HEK293 (cell line): ENCODE measurements at regions not wholly inside any gene's neighbourhood (a gene's known extent, or its start where the extent isn't known, plus 50 kb on each side); places are given as distances from the start of the nearest gene placed in this dataset.

Experiments used
- CTCF ChIA-PET: fragments of 350-600 bp; formaldehyde crosslinking; extraction: SDS; loops from one replicate; lab custom pipeline; 2021; ENCODE audit warnings: antibody characterized with exemption; lab: Yijun Ruan, JAX
- POLR2A ChIA-PET: fragments of 300-600 bp; formaldehyde crosslinking; extraction: SDS; loops from one replicate; lab custom pipeline; 2020; ENCODE audit warnings: antibody characterized with exemption, inconsistent platforms; lab: Yijun Ruan, JAX
- H3K27ac ChIP-seq: fragments of 200-500 bp; sonication (Bioruptor generic); 2 replicates; pipeline ENCODE4 v1.5.1; 2014; ENCODE audit warnings: low read depth, low read length, control low read depth, inconsistent platforms; ENCODE audit errors: extremely low read depth
- H3K36me3 ChIP-seq, 2 experiments: fragments of 200-500 bp in 1 of 2; sonication (Bioruptor generic) in 1 of 2; 1 replicate in 1 of 2; 2 replicates in 1 of 2; pipeline ENCODE4 v1.5.1; 2014 to 2017; ENCODE audit warnings: inconsistent platforms in 2 of 2, low read length in 2 of 2; ENCODE audit not compliant: control insufficient read depth in 2 of 2, insufficient read depth in 1 of 2
- H3K4me1 ChIP-seq: fragments of 200-500 bp; sonication (Bioruptor generic); 2 replicates; pipeline ENCODE4 v1.5.1; 2014; ENCODE audit warnings: mild to moderate bottlenecking, low read length, inconsistent platforms; ENCODE audit not compliant: control insufficient read depth, insufficient read depth
- H3K4me3 ChIP-seq: 2 replicates; pipeline ENCODE4 v1.5.1; 2011; ENCODE audit warnings: low read depth, mild to moderate bottlenecking, control low read depth, low read length, moderate library complexity
- H3K9me3 ChIP-seq: fragments of 200-500 bp; sonication (Bioruptor generic); 2 replicates; pipeline ENCODE4 v1.5.1; 2014; ENCODE audit warnings: low read depth, low read length, inconsistent platforms; ENCODE audit not compliant: control insufficient read depth, insufficient read depth
- FEZF1 ChIP-seq: fragments of 450-650 bp; formaldehyde crosslinking; IDR thresholded peaks from 2 replicates; pipeline ENCODE4 v1.5.1; 2016; ENCODE audit warnings: missing biosample characterization, missing genetic modification characterization
- HOXD13 ChIP-seq: sonication (generic); formaldehyde crosslinking; IDR thresholded peaks from 2 replicates; pipeline ENCODE4 v1.8.0; 2022; ENCODE audit warnings: missing genetic modification reagents, borderline replicate concordance
- TSHZ1 ChIP-seq: fragments of 450-650 bp; formaldehyde crosslinking; IDR thresholded peaks from 2 replicates; pipeline ENCODE4 v1.5.1; 2016; ENCODE audit warnings: missing biosample characterization, missing genetic modification characterization, borderline replicate concordance
- ZBTB49 ChIP-seq: fragments of 450-650 bp; formaldehyde crosslinking; IDR thresholded peaks from 2 replicates; pipeline ENCODE4 v1.5.1; 2016; ENCODE audit warnings: missing biosample characterization, missing genetic modification characterization, low read depth
- ZFP41 ChIP-seq: fragments of 450-650 bp; formaldehyde crosslinking; IDR thresholded peaks from 2 replicates; pipeline ENCODE4 v1.5.1; 2016; ENCODE audit warnings: missing biosample characterization, missing genetic modification characterization, borderline replicate concordance
- ZNF202 ChIP-seq: fragments of 450-650 bp; formaldehyde crosslinking; IDR thresholded peaks from 2 replicates; pipeline ENCODE4 v1.5.1; 2016; ENCODE audit warnings: missing biosample characterization, missing genetic modification characterization, borderline replicate concordance
- ZNF223 ChIP-seq: fragments of 450-650 bp; formaldehyde crosslinking; IDR thresholded peaks from 2 replicates; pipeline ENCODE4 v1.5.1; 2016; ENCODE audit warnings: missing biosample characterization, missing genetic modification characterization
- ZNF239 ChIP-seq: fragments of 450-650 bp; formaldehyde crosslinking; IDR thresholded peaks from 2 replicates; pipeline ENCODE4 v1.5.1; 2016; ENCODE audit warnings: missing biosample characterization, missing genetic modification characterization
- ZNF266 ChIP-seq: fragments of 450-650 bp; formaldehyde crosslinking; IDR thresholded peaks from 2 replicates; pipeline ENCODE4 v1.5.1; 2016; ENCODE audit warnings: missing biosample characterization, missing genetic modification characterization, low read depth
- ZNF350 ChIP-seq: fragments of 450-650 bp; formaldehyde crosslinking; IDR thresholded peaks from 2 replicates; pipeline ENCODE4 v1.5.0; 2017; ENCODE audit warnings: missing biosample characterization, mild to moderate bottlenecking, missing genetic modification characterization
- ZNF398 ChIP-seq: fragments of 450-650 bp; formaldehyde crosslinking; IDR thresholded peaks from 2 replicates; pipeline ENCODE4 v1.5.1; 2017; ENCODE audit warnings: missing biosample characterization, missing genetic modification characterization
- ZNF501 ChIP-seq: fragments of 450-650 bp; formaldehyde crosslinking; IDR thresholded peaks from 2 replicates; pipeline ENCODE4 v1.5.1; 2016; ENCODE audit warnings: missing biosample characterization, missing genetic modification characterization
- ZNF555 ChIP-seq: fragments of 450-650 bp; formaldehyde crosslinking; conservative IDR thresholded peaks from 2 replicates; pipeline ENCODE4 v1.5.1; 2017; ENCODE audit warnings: missing biosample characterization, mild to moderate bottlenecking, missing genetic modification characterization, inconsistent platforms
- ZNF560 ChIP-seq: fragments of 450-650 bp; formaldehyde crosslinking; IDR thresholded peaks from 2 replicates; pipeline ENCODE4 v1.5.1; 2017; ENCODE audit warnings: missing biosample characterization, missing genetic modification characterization, borderline replicate concordance
- ZNF610 ChIP-seq: fragments of 450-650 bp; formaldehyde crosslinking; IDR thresholded peaks from 2 replicates; pipeline ENCODE4 v1.5.1; 2016; ENCODE audit warnings: missing biosample characterization, missing genetic modification characterization, borderline replicate concordance
- ZNF629 ChIP-seq: fragments of 450-650 bp; formaldehyde crosslinking; IDR thresholded peaks from 2 replicates; pipeline ENCODE4 v1.5.1; 2017; ENCODE audit warnings: missing biosample characterization, missing genetic modification characterization
- ZNF639 ChIP-seq: fragments of 450-650 bp; formaldehyde crosslinking; IDR thresholded peaks from 2 replicates; pipeline ENCODE4 v1.5.1; 2016; ENCODE audit warnings: missing biosample characterization, missing genetic modification characterization
- TF ChIP-seq, protein P1 (sequence below): fragments of 450-650 bp; formaldehyde crosslinking; IDR thresholded peaks from 2 replicates; pipeline ENCODE4 v1.5.1; 2016; ENCODE audit warnings: missing biosample characterization, missing genetic modification characterization
- TF ChIP-seq, protein P2 (sequence below): fragments of 450-650 bp; formaldehyde crosslinking; IDR thresholded peaks from 2 replicates; pipeline ENCODE4 v1.5.1; 2016; ENCODE audit warnings: missing biosample characterization, missing genetic modification characterization

DNA sequence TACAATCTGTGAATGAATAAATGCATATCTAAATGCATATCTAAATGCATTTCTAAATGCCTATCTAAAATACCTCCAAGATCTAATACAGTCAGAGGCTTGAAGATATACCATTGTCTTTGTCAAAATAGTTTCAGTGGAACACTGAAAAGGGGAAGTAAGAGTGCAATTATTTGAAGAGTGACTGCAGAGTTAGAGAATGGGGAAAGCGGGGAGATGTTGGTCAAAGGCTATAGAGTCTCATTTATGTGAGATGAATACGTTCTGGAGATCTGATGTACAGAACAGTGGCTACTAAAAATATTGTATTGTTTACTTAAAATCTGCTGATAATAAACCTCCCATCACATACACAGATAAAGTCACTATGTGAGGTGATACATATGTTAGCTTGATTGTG lies 1126.2 kb upstream of the CDH9 start:
- Histone ChIP-seq H3K4me1 (no peaks in the 10 kb centered on the region), H3K27ac (no peak overlapping the region), H3K36me3 (no peaks in the 10 kb centered on the region), H3K9me3 (no peaks in the 10 kb centered on the region; the same call in 1 of the 2 replicates), H3K4me3 (no peak overlapping the region)
- TF ChIP-seq, protein P1, sequence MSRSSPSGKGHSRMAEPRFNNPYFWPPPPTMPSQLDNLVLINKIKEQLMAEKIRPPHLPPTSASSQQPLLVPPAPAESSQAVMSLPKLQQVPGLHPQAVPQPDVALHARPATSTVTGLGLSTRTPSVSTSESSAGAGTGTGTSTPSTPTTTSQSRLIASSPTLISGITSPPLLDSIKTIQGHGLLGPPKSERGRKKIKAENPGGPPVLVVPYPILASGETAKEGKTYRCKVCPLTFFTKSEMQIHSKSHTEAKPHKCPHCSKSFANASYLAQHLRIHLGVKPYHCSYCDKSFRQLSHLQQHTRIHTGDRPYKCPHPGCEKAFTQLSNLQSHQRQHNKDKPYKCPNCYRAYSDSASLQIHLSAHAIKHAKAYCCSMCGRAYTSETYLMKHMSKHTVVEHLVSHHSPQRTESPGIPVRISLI (tag by site-specific recombination) = no peak
- TF ChIP-seq ZNF202 (tag by site-specific recombination) (no peak), ZNF560 (tag by site-specific recombination) (no peak), ZNF350 (no peak), TSHZ1 (tag by site-specific recombination) (no peak), ZNF629 (tag by site-specific recombination) (no peak), ZNF639 (no peak), ZNF398 (tag by site-specific recombination) (no peak), ZNF501 (tag by site-specific recombination) (no peak), ZNF239 (no peak), HOXD13 (CRISPR knock-in tag) (no peak), ZNF610 (tag by site-specific recombination) (no peak), ZNF266 (tag by site-specific recombination) (no peak), FEZF1 (tag by site-specific recombination) (no peak), ZFP41 (no peak), ZBTB49 (tag by site-specific recombination) (no peak), ZNF555 (no peak), ZNF223 (tag by site-specific recombination) (no peak)
- TF ChIP-seq, protein P2, sequence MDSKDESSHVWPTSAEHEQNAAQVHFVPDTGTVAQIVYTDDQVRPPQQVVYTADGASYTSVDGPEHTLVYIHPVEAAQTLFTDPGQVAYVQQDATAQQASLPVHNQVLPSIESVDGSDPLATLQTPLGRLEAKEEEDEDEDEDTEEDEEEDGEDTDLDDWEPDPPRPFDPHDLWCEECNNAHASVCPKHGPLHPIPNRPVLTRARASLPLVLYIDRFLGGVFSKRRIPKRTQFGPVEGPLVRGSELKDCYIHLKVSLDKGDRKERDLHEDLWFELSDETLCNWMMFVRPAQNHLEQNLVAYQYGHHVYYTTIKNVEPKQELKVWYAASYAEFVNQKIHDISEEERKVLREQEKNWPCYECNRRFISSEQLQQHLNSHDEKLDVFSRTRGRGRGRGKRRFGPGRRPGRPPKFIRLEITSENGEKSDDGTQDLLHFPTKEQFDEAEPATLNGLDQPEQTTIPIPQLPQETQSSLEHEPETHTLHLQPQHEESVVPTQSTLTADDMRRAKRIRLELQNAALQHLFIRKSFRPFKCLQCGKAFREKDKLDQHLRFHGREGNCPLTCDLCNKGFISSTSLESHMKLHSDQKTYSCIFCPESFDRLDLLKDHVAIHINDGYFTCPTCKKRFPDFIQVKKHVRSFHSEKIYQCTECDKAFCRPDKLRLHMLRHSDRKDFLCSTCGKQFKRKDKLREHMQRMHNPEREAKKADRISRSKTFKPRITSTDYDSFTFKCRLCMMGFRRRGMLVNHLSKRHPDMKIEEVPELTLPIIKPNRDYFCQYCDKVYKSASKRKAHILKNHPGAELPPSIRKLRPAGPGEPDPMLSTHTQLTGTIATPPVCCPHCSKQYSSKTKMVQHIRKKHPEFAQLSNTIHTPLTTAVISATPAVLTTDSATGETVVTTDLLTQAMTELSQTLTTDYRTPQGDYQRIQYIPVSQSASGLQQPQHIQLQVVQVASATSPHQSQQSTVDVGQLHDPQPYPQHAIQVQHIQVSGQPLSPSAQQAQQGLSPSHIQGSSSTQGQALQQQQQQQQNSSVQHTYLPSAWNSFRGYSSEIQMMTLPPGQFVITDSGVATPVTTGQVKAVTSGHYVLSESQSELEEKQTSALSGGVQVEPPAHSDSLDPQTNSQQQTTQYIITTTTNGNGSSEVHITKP = no peak
- ChIA-PET POLR2A (no interaction called here), CTCF (no interaction called here)
